NCI-H748 treated with DMSO at 0.1 percent for 48 hours (cell line): ENCODE measurements at regions not wholly inside any gene's neighbourhood (a gene's known extent, or its start where the extent isn't known, plus 50 kb on each side); places are given as distances from the start of the nearest gene placed in this dataset.

ENCODE experiments used
- DNase-seq: peaks from one replicate; lab custom pipeline; 2025; lab: John Stamatoyannopoulos, UW

DNA sequence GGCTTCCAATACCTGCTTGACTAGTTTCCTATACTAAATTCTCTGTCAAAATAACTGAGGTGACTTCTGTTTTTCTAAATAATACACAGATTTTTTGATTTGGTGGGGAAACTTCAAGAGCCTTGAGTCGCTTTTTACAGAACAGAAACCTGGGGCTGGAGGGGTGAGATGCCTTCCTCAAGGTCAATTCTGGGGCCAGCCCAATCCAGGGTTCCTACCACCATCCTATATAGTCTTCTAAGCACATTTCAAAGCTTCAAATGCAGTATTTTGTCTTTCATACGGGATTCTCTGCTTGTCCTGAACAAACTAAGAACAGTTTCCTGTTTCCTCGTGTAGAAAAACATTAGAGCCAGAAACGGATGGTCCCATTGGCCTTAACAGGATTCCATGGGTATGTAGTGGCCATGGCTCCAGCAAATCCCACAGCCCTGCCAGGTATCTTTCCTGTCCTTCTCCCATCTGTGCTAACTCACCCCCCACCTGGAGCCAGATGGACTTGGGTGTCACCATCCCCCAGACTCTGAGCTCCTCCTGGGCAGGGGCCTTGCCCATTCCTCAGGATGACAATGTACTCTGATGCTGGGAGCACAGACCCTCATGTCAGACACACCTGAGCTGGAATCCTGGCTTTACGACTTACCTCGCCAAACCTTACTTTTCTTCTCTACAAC lies 146.9 kb downstream of the KLF13 start:
- DNase-seq = no peak

DNA sequence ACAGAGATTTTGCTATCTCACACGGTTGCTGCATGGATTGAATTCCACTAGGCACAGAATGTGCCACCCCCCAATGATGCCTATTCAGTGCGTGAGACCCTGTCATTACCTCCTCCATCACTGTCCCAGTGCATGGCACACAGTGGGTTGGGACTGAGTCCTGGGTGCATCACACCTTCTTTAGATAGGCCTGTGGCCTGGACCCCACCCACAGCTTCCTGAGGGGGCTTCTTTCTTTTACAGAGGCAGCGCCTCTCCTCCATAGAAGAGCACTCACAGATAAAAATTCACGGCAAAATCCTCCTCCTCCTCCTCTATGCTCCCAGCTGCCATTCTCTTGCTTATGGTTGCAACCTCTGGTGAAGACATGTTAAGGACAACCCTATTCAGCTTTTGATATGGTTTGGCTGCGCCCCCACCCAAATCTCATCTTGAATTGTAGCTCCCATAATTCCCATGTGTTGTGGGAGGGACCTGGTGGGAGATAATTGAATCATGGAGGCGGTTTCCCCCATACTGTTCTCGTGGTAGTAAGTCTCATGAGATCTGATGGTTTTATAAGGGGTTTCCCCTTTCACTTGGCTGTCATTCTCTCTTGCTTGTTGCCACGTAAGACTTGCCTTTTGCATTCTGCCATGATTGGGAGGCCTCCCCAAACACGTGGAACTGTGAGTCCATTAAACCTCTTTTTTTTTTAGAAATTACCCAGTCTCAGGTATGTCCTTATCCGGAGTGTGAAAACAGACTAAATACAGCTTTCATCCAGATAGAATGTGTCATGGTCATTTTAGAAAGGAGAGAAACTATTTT lies 147.6 kb downstream of the KLF13 start:
- DNase-seq = no peak

DNA sequence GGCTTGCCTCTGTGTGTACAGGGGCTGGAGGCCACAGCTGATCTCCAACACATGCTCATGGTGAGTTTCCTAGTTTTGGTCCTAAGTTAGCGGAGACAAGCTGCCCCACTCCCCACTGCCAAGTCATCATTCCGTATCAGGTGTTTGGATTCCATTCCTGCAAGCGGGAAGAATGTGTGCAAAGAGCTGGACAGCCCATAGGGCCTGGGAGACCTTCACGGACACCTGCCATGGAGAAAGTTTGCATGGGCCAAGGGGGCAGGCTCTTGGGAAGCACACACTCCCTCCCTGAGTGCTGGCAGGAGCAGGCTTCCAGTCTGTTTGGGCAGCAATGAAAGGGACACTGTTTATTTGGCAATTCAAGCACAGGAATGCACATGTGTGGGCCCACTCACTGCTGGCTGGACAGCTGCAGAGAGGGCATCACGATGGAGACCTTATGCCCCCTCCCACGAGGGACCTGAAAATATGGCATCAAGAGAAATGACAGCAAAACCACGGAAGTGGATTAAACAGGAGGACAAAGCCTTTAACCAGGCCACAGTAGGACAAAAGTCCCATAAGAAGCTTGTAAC lies 149.7 kb downstream of the KLF13 start:
- DNase-seq = no peak

DNA sequence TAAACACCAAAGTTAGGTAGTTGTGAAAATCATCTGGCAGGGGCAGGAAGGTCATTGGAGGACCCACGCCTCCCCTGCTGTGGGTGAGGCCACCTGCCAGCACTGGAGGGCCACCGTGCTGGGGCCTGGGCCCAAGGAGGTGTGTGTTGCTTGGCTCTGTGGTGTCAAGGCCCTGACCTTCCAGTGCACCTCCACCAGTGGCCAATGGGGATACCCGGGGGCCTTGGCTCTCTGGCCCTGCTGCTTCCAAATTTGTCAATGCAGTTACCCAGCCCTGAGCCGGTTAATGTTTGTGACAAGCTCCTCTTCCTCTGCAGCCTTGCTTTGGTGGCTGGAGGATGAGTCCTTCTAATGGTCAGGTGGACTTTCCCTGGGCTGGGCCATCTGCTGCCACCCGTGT lies 150.2 kb downstream of the KLF13 start:
- no peak for DNase-seq

DNA sequence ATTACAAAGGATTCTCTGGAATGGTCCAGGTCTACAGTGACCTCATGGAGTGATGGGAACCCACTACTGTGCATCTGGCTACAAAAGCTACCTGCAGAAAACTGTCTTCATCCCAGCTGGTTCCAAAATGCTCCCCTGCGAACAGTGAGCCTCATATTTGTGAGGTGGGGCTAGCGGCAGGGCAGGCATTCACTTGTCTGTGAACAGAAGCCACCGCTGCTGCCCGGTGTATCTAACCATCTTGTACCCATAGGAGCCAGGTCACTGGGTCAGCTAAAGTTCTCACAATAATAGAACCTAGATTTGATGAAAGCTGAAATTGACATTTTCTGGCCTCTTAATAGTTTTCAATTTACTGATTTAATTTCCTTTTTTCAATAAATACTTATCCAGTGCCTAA lies 150.7 kb downstream of the KLF13 start:
- DNase-seq = no peak

DNA sequence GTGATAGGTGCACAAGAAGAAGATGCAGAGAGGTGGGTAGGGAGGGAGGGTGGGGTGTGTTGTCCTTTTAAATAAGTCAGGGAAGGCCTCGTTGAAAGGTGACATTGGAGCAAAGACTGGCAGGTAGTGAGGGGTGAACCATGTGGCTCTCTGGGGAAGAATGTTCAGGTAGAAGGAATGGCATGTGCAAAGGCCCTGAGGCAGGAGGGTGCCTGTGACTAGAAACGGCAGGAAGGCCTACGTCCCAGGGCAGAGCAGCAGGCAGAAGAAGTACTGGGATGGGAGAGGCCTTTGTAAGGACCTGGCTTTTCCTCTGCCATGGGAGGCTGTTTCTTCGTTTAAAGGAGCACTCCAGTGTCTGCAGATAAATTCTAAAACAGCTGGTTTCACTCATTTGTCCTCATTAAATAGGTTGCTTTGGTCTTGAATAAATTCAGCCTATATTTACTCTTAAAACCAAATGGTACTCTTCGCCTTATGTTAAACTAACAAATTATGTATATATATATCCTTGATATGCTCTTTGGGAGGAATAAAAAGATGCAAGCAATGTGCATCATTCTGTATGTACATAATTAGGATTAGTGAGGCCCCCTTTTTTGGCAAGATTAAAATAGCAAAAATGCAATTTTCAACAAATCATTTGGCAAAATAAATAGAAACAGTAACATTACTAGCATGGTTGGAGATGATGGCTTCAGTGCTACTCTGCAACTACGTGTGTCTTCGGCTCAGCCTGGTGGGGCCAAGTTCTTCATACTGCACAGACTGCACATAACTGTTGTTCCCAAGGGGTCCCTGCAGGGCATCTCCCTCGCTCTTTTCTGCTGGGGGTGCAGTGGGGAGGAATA lies 151.4 kb downstream of the KLF13 start:
- DNase-seq = no peak

DNA sequence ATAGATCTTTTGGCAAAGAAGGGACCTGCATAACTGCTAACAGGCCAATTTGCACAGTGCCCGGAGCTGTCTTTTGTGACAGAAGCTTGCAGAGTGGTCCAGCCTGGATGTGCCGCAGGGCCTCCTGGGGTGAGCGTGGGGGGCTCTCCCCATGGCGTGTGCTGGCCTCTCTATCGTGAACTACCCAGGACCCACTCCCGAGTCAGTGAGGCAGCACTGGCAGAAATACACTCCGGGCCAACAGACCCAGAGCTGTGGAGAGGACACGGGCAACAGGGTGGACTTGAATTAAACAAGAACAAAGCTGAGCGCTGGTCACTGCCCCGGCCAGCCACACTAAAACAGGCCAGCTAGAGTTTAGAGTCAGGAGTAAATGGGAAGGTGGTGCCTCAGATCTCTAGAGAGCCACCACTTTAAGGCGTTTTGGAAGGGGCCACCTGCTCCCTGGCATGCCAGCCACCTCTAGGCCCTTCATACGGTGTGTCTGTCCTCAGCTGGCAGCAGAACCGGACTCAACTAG lies 152.1 kb downstream of the KLF13 start:
- no peak for DNase-seq

DNA sequence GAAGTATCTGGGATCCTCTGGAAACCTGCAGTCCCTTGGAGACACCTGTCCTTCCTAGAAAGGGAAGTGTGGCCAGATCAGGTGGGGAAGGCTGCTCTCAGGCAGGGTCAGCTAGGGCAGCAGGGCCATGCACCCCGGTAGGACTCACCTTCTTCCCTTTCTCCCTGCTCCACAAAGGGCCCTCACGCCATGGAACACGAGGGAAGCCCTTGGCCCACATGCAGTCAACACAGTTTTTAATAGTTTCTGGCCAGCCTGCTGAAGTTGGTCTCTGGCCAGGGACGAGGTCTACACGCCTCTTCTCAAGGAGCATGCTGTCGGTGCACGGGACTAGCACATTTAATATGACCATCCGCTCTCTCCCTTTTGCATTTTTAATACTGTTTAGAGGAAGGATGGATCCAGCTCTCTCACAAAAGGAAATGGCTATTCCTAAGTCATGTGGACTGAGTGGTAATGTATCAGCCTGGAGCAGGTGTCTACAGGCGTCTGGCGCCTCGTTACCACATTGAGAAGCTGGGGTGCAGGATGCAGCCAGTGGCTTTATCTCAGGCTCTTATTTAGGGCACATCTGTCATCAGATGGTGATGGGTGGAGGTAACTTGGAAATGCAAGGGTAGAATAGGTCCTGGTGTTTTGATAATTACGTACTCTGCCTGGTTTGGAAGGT lies 153.9 kb downstream of the KLF13 start:
- no peak for DNase-seq

DNA sequence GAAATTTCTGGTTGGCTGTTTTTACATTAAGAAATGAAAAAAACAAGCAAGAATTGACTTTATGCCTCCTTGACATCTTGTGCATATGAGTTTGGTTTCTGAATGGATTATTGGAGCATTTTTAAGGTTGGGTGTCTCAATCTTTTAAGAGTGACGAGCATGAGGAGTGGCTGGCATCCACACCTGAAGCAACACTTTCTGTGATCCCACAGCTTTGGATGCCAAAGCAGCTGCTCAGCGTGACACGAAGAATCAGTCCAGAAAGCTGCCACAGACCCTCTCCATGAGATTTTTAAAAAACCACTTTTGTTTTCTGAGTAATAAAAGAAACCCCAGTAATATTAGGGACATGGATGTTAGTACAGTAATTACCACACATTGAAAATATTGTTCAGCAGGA lies 154.5 kb downstream of the KLF13 start:
- DNase-seq = no peak

DNA sequence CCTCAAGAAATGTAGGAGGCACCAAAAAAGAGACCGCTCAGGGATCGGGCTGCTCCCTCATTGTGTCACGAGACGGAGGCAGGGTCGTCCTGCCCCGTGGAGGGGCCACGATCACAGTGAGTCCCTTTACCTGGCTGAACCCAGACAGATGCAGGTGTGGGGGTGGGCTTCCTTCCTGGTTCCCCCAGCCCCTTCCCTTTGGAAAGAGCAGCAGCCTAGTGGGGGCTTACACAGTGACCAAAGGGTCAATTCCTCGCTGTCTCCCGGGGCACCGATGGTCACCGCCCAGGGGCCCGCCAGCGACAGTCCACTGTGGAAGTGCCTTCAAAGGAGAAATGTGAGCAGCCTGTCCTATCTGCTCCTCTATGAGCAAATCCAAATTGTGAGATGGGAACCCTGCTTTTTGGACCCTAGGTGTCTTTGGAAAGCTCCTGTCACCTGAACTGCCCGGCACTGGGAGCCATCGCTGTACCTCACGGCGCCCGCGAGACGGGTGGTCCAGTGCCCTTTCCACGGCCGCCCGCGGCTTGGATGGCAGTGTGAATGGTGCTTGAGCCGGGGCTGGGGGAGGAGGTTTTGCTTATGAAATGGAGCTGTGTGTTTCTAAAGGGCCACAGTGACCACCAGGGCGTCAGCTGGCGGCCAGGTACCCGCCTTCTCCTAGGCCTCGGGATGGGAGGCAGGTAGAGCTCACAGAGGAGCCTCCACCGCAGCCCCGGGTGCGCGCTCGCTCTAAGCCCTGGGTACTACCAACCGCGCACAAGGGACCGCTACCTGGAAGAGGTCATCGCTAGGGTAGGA lies 155.7 kb downstream of the KLF13 start:
- no peak for DNase-seq

DNA sequence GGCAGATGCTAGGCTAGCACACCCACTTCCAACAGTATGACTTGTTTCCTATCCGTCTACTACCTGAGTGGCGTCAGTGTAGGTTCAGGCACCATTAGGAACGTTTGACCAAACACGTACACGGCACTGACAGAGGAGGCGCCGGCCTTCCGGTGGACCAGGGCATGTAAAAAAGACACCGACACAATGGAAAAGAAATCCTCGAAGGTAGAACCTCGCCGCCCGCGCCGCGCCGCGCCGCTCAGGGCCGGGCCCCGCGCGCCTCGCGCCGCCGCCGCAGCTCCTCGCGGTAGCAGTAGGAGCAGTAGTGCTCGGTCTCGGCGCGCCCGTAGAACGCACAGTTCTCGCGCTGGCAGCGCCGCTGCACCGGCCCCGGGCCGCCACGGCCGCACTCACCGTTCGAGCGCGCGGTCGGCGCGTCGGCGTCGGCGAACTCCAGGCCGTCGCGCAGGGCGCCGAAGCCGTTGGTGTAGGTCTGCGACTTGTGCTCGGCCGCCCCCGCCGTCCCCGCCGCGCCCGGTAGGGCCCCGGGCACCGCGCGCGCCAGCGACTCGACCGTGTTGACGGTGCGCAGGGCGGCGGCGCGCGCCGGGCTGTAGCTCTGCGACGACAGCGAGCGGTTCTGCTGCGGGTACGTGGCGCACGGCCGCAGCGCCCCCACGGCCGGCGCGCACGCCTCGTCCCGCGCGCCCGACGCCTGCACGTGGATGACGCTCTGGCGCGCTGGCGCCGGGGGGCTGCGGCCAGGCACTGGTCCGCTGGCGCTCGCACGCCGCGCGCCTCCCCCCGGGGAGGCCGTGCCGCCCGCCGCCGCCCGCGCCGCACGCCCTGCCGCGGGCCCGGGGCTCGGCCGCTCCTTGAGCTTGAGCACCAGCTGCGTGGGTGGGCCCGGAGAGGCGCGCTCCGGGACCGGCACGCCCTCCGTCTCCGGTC lies 156.7 kb downstream of the KLF13 start:
- DNase-seq = no peak

DNA sequence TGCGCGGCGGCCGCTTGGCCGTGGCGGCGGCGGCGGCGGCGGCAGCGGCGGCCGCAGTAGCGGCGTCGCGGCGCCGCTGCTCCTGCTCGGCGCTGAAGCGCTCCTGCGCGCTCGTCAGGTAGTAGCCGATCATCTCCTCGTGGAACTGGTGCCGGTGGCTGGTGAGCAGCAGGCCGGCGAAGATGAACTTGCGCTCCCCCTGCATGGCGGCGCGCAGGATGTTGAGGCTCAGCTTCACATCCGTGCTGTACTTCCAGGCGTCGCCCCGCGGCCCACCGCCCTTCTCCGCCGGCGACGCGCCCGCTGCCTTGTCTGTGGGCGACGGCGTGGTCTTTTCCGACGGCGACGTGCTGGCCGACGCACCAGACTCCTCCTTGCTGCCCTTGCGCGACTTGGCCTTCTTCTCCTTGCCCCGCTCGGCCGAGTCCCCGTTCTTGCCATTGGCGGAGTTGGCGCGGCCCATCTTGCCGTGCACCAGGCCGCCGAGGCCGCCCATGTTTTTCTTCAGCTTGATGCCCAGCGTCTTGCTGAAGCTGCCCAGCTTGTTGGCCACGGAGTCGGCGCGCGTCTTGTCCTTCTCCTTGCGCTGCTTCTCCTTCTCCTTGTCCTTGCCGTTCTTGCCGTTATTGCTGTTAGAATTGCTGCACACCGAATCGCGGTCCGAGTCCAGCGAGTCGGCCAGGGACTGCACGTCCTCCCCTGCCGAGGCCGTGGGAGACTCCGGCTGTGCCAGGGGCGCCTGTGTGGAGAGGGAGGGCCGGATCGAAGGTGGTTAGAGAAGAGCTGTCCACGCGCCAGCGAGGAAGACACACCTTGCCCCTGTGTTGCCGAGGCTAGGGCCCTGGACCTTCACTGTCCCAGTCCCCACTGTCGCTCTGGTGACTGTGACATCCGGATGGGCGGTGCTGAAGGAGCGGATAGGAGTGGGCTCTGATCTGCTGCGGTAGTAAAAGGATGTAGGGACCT lies 157.6 kb downstream of the KLF13 start:
- no peak for DNase-seq

DNA sequence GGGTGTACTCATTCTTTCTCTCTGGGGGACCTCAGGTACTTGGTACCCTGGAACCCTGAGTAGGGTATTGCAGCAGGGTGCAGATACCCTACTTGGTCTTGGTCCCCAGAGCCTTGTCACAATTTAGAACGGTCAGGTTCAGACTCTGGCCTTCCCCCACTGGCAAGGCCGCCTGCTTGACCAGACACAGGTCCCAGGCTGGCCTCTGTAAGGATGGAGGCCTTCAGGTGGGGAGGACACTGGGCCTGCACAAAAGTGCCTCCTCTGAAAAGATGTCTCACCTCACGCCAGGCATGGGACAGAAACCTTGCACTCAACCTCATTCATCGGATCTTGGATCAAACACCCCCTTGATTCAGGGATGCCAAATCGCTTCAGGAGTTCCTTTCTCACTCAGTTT lies 158.4 kb downstream of the KLF13 start:
- DNase-seq = no peak

DNA sequence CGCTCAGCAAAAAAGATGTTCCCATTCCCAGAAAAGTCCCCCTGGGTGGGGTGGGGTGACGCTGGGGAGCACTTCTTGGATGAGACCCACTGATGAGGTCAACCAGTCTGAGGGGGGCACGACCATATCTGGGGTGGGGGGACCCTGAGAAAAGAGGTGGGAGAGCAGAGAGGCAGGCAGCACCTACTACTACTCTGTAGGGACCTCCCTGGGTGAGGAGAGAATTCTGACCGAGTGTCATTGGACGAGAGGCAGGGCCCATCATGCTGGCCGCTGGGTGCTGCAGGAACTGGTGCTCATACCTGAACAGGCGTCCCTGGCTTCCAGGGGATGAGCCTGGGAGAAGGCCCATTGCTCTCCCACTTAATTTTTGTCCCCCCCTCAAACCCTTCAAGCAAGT lies 158.8 kb downstream of the KLF13 start:
- no peak for DNase-seq

DNA sequence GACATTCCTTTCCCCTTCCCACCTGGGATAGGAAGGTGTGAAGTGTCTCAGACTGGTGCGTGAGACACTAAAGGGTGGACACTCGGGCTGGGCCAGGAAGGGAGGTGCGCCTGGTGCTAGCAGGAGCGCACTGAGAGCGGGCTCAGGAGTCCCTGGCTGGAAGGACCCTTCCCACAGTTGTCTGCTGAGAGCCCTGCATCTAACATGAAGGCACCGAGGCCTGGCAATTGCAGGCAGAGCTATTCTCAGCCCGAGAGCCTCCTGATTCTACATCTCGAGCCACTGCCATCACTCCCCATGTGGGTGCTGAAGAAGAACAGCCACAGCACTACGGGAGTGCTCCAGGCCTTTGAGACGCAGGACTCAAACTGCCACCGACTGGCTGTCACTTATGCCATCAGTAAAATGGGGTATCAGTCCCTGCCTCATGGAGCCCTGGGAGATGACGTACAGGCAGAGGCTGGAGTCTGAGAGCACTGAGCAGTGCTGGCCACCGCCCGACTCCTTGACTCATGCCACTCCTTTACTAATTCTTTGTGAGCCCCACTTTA lies 159.4 kb downstream of the KLF13 start:
- DNase-seq = no peak

DNA sequence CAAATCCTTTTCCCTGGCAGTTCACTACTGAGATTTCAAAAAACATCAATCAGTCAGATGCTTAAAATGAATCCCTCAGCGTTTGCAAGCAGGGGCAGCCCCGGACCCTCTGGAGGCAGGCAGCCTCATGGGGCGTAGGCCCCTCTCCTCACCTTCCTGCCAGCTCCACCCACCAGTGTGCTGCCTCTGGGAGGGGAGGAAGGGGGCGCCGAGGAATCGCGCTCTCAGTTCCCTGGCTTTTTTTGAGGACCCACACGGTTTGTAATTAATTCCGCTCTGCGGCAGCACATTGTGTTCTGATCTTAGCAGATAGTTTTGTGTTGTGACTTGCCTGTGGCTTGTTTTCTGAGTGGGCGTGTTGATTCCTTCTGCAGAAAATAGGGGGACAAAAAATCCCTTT lies 159.9 kb downstream of the KLF13 start:
- DNase-seq = no peak

DNA sequence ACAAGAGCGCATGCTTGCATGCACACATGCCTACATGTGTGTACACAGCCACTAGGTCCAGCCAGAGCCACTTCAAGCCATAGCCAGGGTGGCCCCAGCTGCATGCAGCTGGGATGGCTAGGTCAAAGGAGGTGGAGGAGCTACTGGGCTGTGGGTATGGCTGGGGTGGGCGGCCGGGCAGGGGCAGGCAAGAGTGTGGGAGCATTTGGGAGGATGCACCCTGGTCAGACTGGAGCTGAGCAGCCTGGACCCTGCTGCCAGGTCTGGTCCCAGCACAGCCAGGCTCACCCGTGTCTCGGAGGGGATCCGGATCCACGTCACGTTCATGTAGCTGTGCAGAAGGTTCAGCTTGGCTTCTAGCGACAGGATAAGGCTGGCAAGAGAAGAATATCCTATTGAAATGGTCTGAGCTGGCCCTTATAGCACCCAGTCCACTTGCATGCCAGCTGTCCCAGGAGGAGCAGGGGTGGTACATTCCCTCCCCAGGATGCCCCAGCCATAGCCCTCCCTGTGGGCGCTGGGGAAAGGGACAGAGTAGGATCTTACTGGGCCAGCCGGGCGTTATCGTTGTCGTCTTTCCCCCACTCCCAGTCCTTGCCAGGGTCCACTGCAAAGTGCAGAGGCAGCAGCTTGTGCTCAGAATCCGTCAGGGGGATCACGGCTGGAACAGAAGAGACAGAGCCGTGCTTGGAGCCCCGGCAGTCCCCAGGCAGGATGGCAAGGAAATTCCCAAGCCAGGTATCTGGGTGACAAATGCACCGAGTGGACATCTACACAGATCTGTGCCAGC lies 160.5 kb downstream of the KLF13 start:
- DNase-seq = no peak
